Hepatocyte (in vitro differentiated cells): ENCODE measurements at regions not wholly inside any gene's neighbourhood (a gene's known extent, or its start where the extent isn't known, plus 50 kb on each side); places are given as distances from the start of the nearest gene placed in this dataset.

Experiments used
- DNase-seq: peaks from one replicate; pipeline ENCODE4 v3.0.0-alpha.2; 2016; ENCODE audit warnings: low spot score
- H2AFZ ChIP-seq: fragments of 200-600 bp; sonication (generic); 2 replicates; pipeline ENCODE4 v1.6.0; 2016; ENCODE audit warnings: antibody characterized with exemption, mild to moderate bottlenecking
- H3K27ac ChIP-seq: fragments of 200-600 bp; sonication (generic); 2 replicates; pipeline ENCODE4 v1.5.1; 2016; ENCODE audit warnings: mild to moderate bottlenecking
- H3K27me3 ChIP-seq: fragments of 200-600 bp; sonication (generic); 2 replicates; pipeline ENCODE4 v1.6.1; 2016
- H3K36me3 ChIP-seq: fragments of 200-600 bp; sonication (generic); replicated peaks from 2 replicates; pipeline ENCODE4 v1.5.1; 2016; ENCODE audit warnings: low read depth; ENCODE audit not compliant: insufficient read depth
- H3K4me1 ChIP-seq: fragments of 200-600 bp; sonication (generic); 2 replicates; pipeline ENCODE4 v1.5.1; 2016; ENCODE audit warnings: mild to moderate bottlenecking, moderate library complexity; ENCODE audit not compliant: insufficient read depth
- H3K4me2 ChIP-seq: fragments of 200-600 bp; sonication (generic); 2 replicates; pipeline ENCODE4 v1.6.0; 2016
- H3K4me3 ChIP-seq: fragments of 200-600 bp; sonication (generic); 2 replicates; pipeline ENCODE4 v1.5.1; 2016; ENCODE audit warnings: mild to moderate bottlenecking
- H3K79me2 ChIP-seq: fragments of 200-600 bp; sonication (generic); 2 replicates; pipeline ENCODE4 v1.6.0; 2017; ENCODE audit warnings: mild to moderate bottlenecking
- H3K9me2 ChIP-seq: fragments of 200-600 bp; sonication (generic); replicated peaks from 2 replicates; pipeline ENCODE4 v1.6.0; 2017; ENCODE audit warnings: mild to moderate bottlenecking; ENCODE audit not compliant: insufficient read depth
- H3K9me3 ChIP-seq: fragments of 200-600 bp; sonication (generic); 2 replicates; pipeline ENCODE4 v1.5.1; 2016; ENCODE audit warnings: low read depth, mild to moderate bottlenecking
- H4K20me1 ChIP-seq: fragments of 200-600 bp; sonication (generic); 2 replicates; pipeline ENCODE4 v1.6.0; 2016; ENCODE audit warnings: mild to moderate bottlenecking; ENCODE audit not compliant: insufficient read depth, poor library complexity, severe bottlenecking
- EZH2 ChIP-seq: fragments of 200-600 bp; sonication (generic); IDR thresholded peaks from 2 replicates; pipeline ENCODE4 v1.6.1; 2016; ENCODE audit warnings: antibody characterized with exemption, mild to moderate bottlenecking, borderline replicate concordance
- EZH2phosphoT487 ChIP-seq: fragments of 200-600 bp; sonication (generic); IDR thresholded peaks from one replicate; pipeline ENCODE4 v1.6.1; 2018; ENCODE audit warnings: antibody characterized with exemption, mild to moderate bottlenecking, low read depth, moderate library complexity; ENCODE audit not compliant: unreplicated experiment, severe bottlenecking
- WGBS: methylation state at CpG from one replicate; pipeline ENCODE4 v1.1.6; 2016; ENCODE audit warnings: low lambda C conversion rate; ENCODE audit errors: missing lambda C conversion rate; 5-methylcytosine and 5-hydroxymethylcytosine counted together
- TF ChIP-seq, protein P1 (sequence below): fragments of 200-600 bp; sonication (generic); IDR thresholded peaks from 2 replicates; pipeline ENCODE4 v1.5.1; 2016; ENCODE audit warnings: antibody characterized with exemption, mild to moderate bottlenecking; ENCODE audit not compliant: poor library complexity

DNA sequence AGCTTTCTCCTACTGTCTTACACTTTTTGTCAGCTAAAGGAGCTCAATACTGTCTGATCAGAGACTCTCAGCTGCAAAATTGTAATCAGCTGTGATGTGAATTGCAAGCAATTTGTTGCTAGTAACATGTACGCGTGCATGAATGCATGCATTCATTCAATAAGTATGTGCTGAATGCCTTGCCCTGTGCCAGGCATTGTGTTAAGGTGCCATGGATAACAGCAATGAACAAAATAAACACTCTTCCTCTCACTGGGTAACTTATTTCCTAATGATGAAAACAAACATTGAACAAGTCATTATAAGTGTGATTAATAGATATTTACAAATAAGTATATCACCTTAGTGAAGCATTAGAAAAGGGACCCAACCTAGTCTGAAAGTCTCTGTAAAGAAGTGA is 163.2 kb upstream of the ARID2 start:
- H3K27ac ChIP-seq, result no peak overlapping the region
- TF ChIP-seq EZH2 (no peak), EZH2phosphoT487 (no peak)
- TF ChIP-seq, protein P1, sequence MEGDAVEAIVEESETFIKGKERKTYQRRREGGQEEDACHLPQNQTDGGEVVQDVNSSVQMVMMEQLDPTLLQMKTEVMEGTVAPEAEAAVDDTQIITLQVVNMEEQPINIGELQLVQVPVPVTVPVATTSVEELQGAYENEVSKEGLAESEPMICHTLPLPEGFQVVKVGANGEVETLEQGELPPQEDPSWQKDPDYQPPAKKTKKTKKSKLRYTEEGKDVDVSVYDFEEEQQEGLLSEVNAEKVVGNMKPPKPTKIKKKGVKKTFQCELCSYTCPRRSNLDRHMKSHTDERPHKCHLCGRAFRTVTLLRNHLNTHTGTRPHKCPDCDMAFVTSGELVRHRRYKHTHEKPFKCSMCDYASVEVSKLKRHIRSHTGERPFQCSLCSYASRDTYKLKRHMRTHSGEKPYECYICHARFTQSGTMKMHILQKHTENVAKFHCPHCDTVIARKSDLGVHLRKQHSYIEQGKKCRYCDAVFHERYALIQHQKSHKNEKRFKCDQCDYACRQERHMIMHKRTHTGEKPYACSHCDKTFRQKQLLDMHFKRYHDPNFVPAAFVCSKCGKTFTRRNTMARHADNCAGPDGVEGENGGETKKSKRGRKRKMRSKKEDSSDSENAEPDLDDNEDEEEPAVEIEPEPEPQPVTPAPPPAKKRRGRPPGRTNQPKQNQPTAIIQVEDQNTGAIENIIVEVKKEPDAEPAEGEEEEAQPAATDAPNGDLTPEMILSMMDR, result no peak
- no peaks in the 10 kb centered on the region for H3K36me3 ChIP-seq
- H3K4me2 ChIP-seq, result no peak overlapping the region
- H3K9me2 ChIP-seq, result no peaks in the 10 kb centered on the region
- H4K20me1 ChIP-seq, result no peaks in the 10 kb centered on the region
- WGBS, result 90% methylated on average over 2 of the region's 2 CpGs
- no peaks in the 10 kb centered on the region for H3K4me1 ChIP-seq
- H2AFZ ChIP-seq, result no peak overlapping the region
- H3K27me3 ChIP-seq, result no peaks in the 10 kb centered on the region
- no peak overlapping the region for H3K4me3 ChIP-seq
- no peak for DNase-seq
- no peaks in the 10 kb centered on the region for H3K9me3 ChIP-seq
- H3K79me2 ChIP-seq, result no peaks in the 10 kb centered on the region

DNA sequence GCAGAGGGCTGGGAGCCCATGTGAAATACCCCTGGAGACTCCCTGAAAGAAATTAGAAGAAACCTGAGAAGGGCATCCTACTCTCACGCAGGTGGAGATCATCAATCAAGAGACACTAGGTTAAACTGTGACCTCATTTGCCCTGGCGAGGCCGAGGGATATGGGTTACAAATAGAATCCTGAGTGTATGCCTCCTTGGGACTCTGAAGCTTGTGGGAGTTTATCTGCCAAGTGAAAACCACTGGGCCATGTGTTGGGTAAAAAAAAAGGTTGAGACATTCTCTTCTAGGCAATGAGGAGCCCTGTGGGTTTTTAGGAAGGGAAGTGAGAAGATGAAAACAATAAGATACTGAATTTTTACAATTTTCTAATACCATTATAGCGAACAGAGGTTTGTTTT is 160.7 kb upstream of the ARID2 start:
- no peaks in the 10 kb centered on the region for H3K36me3 ChIP-seq
- H4K20me1 ChIP-seq, result no peaks in the 10 kb centered on the region
- 86% methylated on average over 4 of the region's 4 CpGs for WGBS
- H2AFZ ChIP-seq, result no peak overlapping the region
- TF ChIP-seq EZH2 (no peak), EZH2phosphoT487 (no peak)
- H3K4me2 ChIP-seq, result no peak overlapping the region
- H3K9me2 ChIP-seq, result no peaks in the 10 kb centered on the region
- no peak overlapping the region for H3K27ac ChIP-seq
- no peak overlapping the region for H3K4me3 ChIP-seq
- no peaks in the 10 kb centered on the region for H3K9me3 ChIP-seq
- DNase-seq, result no peak
- H3K27me3 ChIP-seq, result no peaks in the 10 kb centered on the region
- H3K79me2 ChIP-seq, result no peaks in the 10 kb centered on the region
- H3K4me1 ChIP-seq, result no peaks in the 10 kb centered on the region

DNA sequence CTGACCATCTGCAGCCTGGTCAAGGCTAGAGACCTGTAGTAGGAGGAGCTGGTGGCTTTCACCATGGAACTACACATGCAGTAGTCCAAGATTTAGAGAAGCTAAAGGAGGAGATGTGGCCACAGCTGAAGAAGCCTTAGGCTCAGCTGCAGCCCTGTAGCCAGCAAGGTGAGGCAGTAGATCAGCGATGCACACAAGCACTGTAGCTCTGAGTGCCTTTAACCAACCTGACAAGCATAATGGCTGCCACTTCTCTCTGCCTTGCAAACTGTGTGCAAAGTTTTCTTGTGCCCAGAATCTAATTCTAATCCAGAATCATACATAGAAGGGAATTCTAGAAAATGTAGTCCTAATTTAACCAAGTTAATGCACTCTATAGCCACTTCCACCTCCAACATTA is 159.0 kb upstream of the ARID2 start:
- TF ChIP-seq, protein P1, result no peak
- no peak for TF ChIP-seq EZH2
- TF ChIP-seq EZH2phosphoT487, result no peak
- no peak overlapping the region for H3K4me2 ChIP-seq
- DNase-seq, result no peak
- H3K9me2 ChIP-seq, result no peaks in the 10 kb centered on the region
- H3K79me2 ChIP-seq, result no peaks in the 10 kb centered on the region
- no peaks in the 10 kb centered on the region for H3K4me1 ChIP-seq
- no peak overlapping the region for H3K4me3 ChIP-seq
- no peaks in the 10 kb centered on the region for H3K9me3 ChIP-seq
- H3K27ac ChIP-seq, result no peak overlapping the region
- 96% methylated on average over 1 of the region's 1 CpG for WGBS
- no peaks in the 10 kb centered on the region for H3K36me3 ChIP-seq
- no peak overlapping the region for H2AFZ ChIP-seq
- H3K27me3 ChIP-seq, result no peaks in the 10 kb centered on the region
- no peaks in the 10 kb centered on the region for H4K20me1 ChIP-seq

DNA sequence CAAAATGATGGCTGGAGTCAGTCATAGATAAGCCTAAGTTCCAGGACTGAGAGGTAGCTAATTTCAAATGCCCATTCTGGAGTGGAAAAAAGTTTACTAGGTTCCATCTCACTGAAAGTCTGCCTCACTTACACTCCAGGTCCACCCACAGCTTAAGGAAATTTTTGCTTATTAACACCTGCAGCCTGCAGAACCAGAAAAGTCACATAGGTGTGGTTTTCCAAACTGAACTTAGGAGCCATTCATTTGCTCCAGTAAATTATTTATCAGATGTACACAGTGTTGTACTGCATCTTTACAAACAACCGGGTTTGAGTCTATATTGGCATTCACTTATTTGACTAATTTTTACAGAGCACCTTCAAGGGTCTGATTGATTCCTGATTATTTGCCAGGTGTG is 157.4 kb upstream of the ARID2 start:
- Histone ChIP-seq H3K4me2 (no peak overlapping the region), H3K4me3 (no peak overlapping the region), H3K9me2 (no peaks in the 10 kb centered on the region), H3K79me2 (no peaks in the 10 kb centered on the region), H3K9me3 (no peaks in the 10 kb centered on the region), H3K27ac (no peak overlapping the region), H3K4me1 (no peaks in the 10 kb centered on the region), H3K36me3 (no peaks in the 10 kb centered on the region), H2AFZ (no peak overlapping the region), H3K27me3 (no peaks in the 10 kb centered on the region), H4K20me1 (no peaks in the 10 kb centered on the region)
- DNase-seq, result no peak
- WGBS, result 81% methylated on average over 1 of the region's 1 CpG
- TF ChIP-seq EZH2, result no peak
- no peak for TF ChIP-seq EZH2phosphoT487
- TF ChIP-seq, protein P1, result no peak
